Neutrophil (primary cell): ENCODE measurements at regions not wholly inside any gene's neighbourhood (a gene's known extent, or its start where the extent isn't known, plus 50 kb on each side); places are given as distances from the start of the nearest gene placed in this dataset.

ENCODE experiments used
- H3K27ac ChIP-seq: fragments of 200-600 bp; sonication (generic); 2 replicates; pipeline ENCODE4 v1.5.1; 2016; ENCODE audit warnings: mild to moderate bottlenecking, moderate library complexity
- H3K27me3 ChIP-seq: fragments of 200-600 bp; sonication (generic); 2 replicates; pipeline ENCODE4 v1.6.0; 2016; ENCODE audit warnings: mild to moderate bottlenecking
- H3K36me3 ChIP-seq: fragments of 200-600 bp; sonication (generic); 2 replicates; pipeline ENCODE4 v1.5.1; 2017
- H3K4me1 ChIP-seq, 2 experiments: fragments of 200-600 bp in 1 of 2; sonication (generic) in 1 of 2; 1 replicate in 1 of 2; 2 replicates in 1 of 2; pipeline versions ENCODE4 v1.5.1 to v1.6.1; 2013 to 2016; ENCODE audit warnings: low read depth in 1 of 2, low read length in 1 of 2, mild to moderate bottlenecking in 1 of 2, moderate library complexity in 1 of 2; ENCODE audit not compliant: control insufficient read depth in 1 of 2, insufficient read depth in 1 of 2
- H3K4me3 ChIP-seq, 2 experiments: fragments of 200-600 bp in 1 of 2; sonication (generic) in 1 of 2; 1 replicate in 1 of 2; 2 replicates in 1 of 2; pipeline ENCODE4 v1.5.1; 2013 to 2016; ENCODE audit warnings: low read depth in 1 of 2, low read length in 1 of 2, mild to moderate bottlenecking in 1 of 2, moderate library complexity in 1 of 2
- H3K9me3 ChIP-seq: fragments of 200-600 bp; sonication (generic); 2 replicates; pipeline ENCODE4 v1.5.1; 2016
- TF ChIP-seq, protein P1 (sequence below): fragments of 200-600 bp; sonication (generic); IDR thresholded peaks from 2 replicates; pipeline ENCODE4 v1.5.1; 2016; ENCODE audit warnings: antibody characterized with exemption

DNA sequence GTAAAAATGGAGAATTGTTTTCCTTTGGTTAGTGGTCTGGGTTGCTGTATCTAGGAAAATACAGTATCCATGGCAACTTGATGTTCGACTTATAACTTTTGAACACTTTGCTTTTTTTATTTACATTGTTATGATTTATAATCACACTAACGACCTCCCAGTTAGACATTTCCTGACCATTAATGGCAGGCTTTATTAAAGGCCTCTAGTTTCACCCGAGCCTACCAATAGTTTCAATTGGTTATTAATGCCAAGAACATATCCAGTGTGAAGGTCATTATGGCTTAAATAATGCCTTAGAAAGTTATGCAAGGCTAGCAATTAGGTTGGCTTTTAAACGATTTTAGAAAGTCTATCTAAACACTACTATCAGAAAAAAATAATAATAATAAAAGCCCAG, 452.0 kb downstream of the DMRTA1 start:
- Histone ChIP-seq H3K36me3 (no peaks in the 10 kb centered on the region), H3K4me3 (no peak overlapping the region), H3K27me3 (no peaks in the 10 kb centered on the region), H3K9me3 (no peaks in the 10 kb centered on the region), H3K27ac (no peak overlapping the region), H3K4me1 (no peaks in the 10 kb centered on the region)
- TF ChIP-seq, protein P1, sequence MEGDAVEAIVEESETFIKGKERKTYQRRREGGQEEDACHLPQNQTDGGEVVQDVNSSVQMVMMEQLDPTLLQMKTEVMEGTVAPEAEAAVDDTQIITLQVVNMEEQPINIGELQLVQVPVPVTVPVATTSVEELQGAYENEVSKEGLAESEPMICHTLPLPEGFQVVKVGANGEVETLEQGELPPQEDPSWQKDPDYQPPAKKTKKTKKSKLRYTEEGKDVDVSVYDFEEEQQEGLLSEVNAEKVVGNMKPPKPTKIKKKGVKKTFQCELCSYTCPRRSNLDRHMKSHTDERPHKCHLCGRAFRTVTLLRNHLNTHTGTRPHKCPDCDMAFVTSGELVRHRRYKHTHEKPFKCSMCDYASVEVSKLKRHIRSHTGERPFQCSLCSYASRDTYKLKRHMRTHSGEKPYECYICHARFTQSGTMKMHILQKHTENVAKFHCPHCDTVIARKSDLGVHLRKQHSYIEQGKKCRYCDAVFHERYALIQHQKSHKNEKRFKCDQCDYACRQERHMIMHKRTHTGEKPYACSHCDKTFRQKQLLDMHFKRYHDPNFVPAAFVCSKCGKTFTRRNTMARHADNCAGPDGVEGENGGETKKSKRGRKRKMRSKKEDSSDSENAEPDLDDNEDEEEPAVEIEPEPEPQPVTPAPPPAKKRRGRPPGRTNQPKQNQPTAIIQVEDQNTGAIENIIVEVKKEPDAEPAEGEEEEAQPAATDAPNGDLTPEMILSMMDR: no peak

GRCh38 chr9:22911632-22912031, 465.0 kb downstream of the DMRTA1 start:
- TF ChIP-seq, protein P1: no peak
- H3K27ac ChIP-seq: no peak overlapping the region
- H3K4me1 ChIP-seq: no peaks in the 10 kb centered on the region
- H3K27me3 ChIP-seq: no peaks in the 10 kb centered on the region
- H3K36me3 ChIP-seq: no peaks in the 10 kb centered on the region
- H3K4me3 ChIP-seq: no peak overlapping the region
- no peaks in the 10 kb centered on the region for H3K9me3 ChIP-seq

GRCh38 chr9:22913026-22913425, 466.4 kb downstream of the DMRTA1 start:
- Histone ChIP-seq H3K4me3 (no peak overlapping the region), H3K4me1 (no peaks in the 10 kb centered on the region), H3K27me3 (no peaks in the 10 kb centered on the region), H3K27ac (no peak overlapping the region), H3K36me3 (no peaks in the 10 kb centered on the region), H3K9me3 (no peaks in the 10 kb centered on the region)
- TF ChIP-seq, protein P1: no peak

DNA sequence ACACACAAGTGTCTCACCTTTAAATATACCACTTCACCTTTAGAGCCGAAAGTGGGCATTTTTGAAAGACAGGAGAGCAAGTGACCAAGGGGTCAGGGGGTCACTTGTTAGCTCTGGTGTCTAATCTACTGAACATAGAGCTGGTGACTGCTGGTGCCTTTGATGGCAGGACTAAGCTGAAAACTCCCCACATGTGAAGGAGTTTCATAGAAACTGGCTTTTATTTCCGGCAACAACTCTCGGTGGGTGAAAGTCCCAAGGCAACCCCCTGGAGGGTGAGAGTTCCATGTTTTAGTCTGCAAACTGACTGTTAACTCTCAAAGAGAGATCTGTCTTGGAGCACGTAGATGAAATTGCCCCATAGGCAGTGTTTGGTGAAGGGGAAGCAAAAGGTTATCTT, 466.9 kb downstream of the DMRTA1 start:
- Histone ChIP-seq H3K9me3 (no peaks in the 10 kb centered on the region), H3K4me1 (no peaks in the 10 kb centered on the region), H3K4me3 (no peak overlapping the region), H3K27ac (no peak overlapping the region), H3K36me3 (no peaks in the 10 kb centered on the region), H3K27me3 (no peaks in the 10 kb centered on the region)
- TF ChIP-seq, protein P1: no peak

- no peak overlapping the region for H3K4me3 ChIP-seq
- H3K27ac ChIP-seq: no peak overlapping the region
- H3K4me1 ChIP-seq: no peaks in the 10 kb centered on the region
- no peaks in the 10 kb centered on the region for H3K27me3 ChIP-seq
- TF ChIP-seq, protein P1: no peak
- H3K36me3 ChIP-seq: no peaks in the 10 kb centered on the region
- no peaks in the 10 kb centered on the region for H3K9me3 ChIP-seq
Measured at GRCh38 chr9:22916148-22916547, 469.5 kb downstream of the DMRTA1 start.

- Histone ChIP-seq H3K4me1 (no peaks in the 10 kb centered on the region), H3K36me3 (no peaks in the 10 kb centered on the region), H3K27me3 (no peaks in the 10 kb centered on the region), H3K9me3 (no peaks in the 10 kb centered on the region), H3K27ac (no peak overlapping the region), H3K4me3 (no peak overlapping the region)
- TF ChIP-seq, protein P1: no peak
Measured at GRCh38 chr9:22919423-22919822, 472.8 kb downstream of the DMRTA1 start.
